Common myeloid progenitor, CD34-positive (primary cell): ENCODE measurements at regions not wholly inside any gene's neighbourhood (a gene's known extent, or its start where the extent isn't known, plus 50 kb on each side); places are given as distances from the start of the nearest gene placed in this dataset.

Source experiments
- CTCF ChIA-PET: fragments of 350-600 bp; sonication (Branson Sonifier 250); formaldehyde crosslinking; loops from one replicate; lab custom pipeline; 2021; ENCODE audit warnings: antibody characterized with exemption; lab: Charles Lee
- POLR2A ChIA-PET: fragments of 350-600 bp; sonication (Branson Sonifier 250); formaldehyde crosslinking; loops from one replicate; lab custom pipeline; 2021; ENCODE audit warnings: antibody characterized with exemption; lab: Charles Lee
- DNase-seq, 3 donors: peaks; one replicate each; pipeline versions ENCODE4 v3.0.0 to v3.0.0-alpha.2; 2013
- H3K27ac ChIP-seq, 2 experiments: 1 replicate in 1 of 2; 2 replicates in 1 of 2; pipeline ENCODE4 v1.7.0; 2013; ENCODE audit warnings: inconsistent platforms in 2 of 2, low read length in 2 of 2, mild to moderate bottlenecking in 2 of 2, low read depth in 1 of 2, moderate library complexity in 1 of 2; ENCODE audit not compliant: severe bottlenecking in 2 of 2, insufficient read depth in 1 of 2, poor library complexity in 1 of 2
- H3K27me3 ChIP-seq, 5 experiments: replicated peaks in 2 of 5; 1 replicate in 3 of 5; 2 replicates in 2 of 5; pipeline versions ENCODE4 v1.6.1 to v1.7.0; 2013; ENCODE audit warnings: low read length in 4 of 5, mild to moderate bottlenecking in 2 of 5, moderate library complexity in 2 of 5, inconsistent platforms in 1 of 5; ENCODE audit not compliant: insufficient read depth in 5 of 5, control insufficient read depth in 4 of 5
- H3K36me3 ChIP-seq, 4 experiments: 1 replicate in 2 of 4; 2 replicates in 2 of 4; pipeline versions ENCODE4 v1.6.1 to v1.7.0; 2013; ENCODE audit warnings: low read length in 3 of 4, control low read depth in 1 of 4, mild to moderate bottlenecking in 1 of 4; ENCODE audit not compliant: control insufficient read depth in 4 of 4, insufficient read depth in 4 of 4
- H3K4me1 ChIP-seq, 4 experiments: 1 replicate in 3 of 4; 2 replicates in 1 of 4; pipeline versions ENCODE4 v1.6.1 to v1.7.1; 2013; ENCODE audit warnings: low read length in 3 of 4, mild to moderate bottlenecking in 3 of 4, control low read depth in 1 of 4, inconsistent platforms in 1 of 4, moderate library complexity in 1 of 4; ENCODE audit not compliant: control insufficient read depth in 4 of 4, insufficient read depth in 4 of 4; ENCODE audit errors: control extremely low read depth in 1 of 4
- H3K4me3 ChIP-seq, 7 experiments: 1 replicate in 4 of 7; 2 replicates in 3 of 7; pipeline versions ENCODE4 v1.5.1 to v1.7.0; 2013; ENCODE audit warnings: mild to moderate bottlenecking in 7 of 7, low read length in 6 of 7, moderate library complexity in 6 of 7, inconsistent platforms in 2 of 7, low read depth in 2 of 7, control low read depth in 1 of 7; ENCODE audit not compliant: insufficient read depth in 4 of 7, control insufficient read depth in 1 of 7; ENCODE audit errors: extremely low read depth in 1 of 7
- H3K9me3 ChIP-seq, 5 experiments: 1 replicate in 4 of 5; 2 replicates in 1 of 5; pipeline versions ENCODE4 v1.6.1 to v1.7.1; 2013; ENCODE audit warnings: low read length in 4 of 5, mild to moderate bottlenecking in 2 of 5, inconsistent platforms in 1 of 5, low read depth in 1 of 5, moderate library complexity in 1 of 5; ENCODE audit not compliant: control insufficient read depth in 4 of 5, insufficient read depth in 2 of 5; ENCODE audit errors: control extremely low read depth in 1 of 5
- WGBS: methylation state at CpG from one replicate; pipeline ENCODE4 v1.1.5; 2013; ENCODE audit not compliant: insufficient coverage; 5-methylcytosine and 5-hydroxymethylcytosine counted together

GRCh38 chr5:145511351-145511750 lies 323.8 kb downstream of the PRELID2 start:
- CTCF ChIA-PET = interaction anchor here (1.2 kb wide), 1 partner anchor 9 kb away, joined by 3 read pairs; no protein-coding TSS in a partner anchor
- peaks cover 0 to 3% (median 0%) of the 10 kb centered on the region in 5 experiments for H3K9me3 ChIP-seq
- POLR2A ChIA-PET = no interaction called here

GRCh38 chr5:145510769-145511168 lies 324.4 kb downstream of the PRELID2 start:
- CTCF ChIA-PET = interaction anchor here (1.2 kb wide), 1 partner anchor 8 kb away, joined by 3 read pairs; no protein-coding TSS in a partner anchor
- H3K27ac ChIP-seq = no peak overlapping the region

More at GRCh38 chr5:145511351-145511750, 323.8 kb downstream of the PRELID2 start:
- Histone ChIP-seq H3K27me3 (no peaks in the 10 kb centered on the region), H3K4me1 (no peaks in the 10 kb centered on the region), H3K4me3 (no peak overlapping the region), H3K27ac (no peak overlapping the region), H3K36me3 (no peaks in the 10 kb centered on the region)
- 100% methylated on average over 2 of the region's 3 CpGs for WGBS
- no peak for DNase-seq

GRCh38 chr5:145510324-145510723 lies 324.8 kb downstream of the PRELID2 start:
- ChIA-PET POLR2A (no interaction called here), CTCF (no interaction called here)
- H3K4me3 ChIP-seq = no peak overlapping the region
- H3K4me1 ChIP-seq = no peaks in the 10 kb centered on the region
- no CpG with 5 or more reads among the region's 1 CpG for WGBS
- DNase-seq = no peak
- H3K9me3 ChIP-seq = peaks cover 0 to 3% (median 0%) of the 10 kb centered on the region in 5 experiments
- H3K27me3 ChIP-seq = no peaks in the 10 kb centered on the region
- H3K36me3 ChIP-seq = no peaks in the 10 kb centered on the region
- H3K27ac ChIP-seq = no peak overlapping the region

More at GRCh38 chr5:145510769-145511168, 324.4 kb downstream of the PRELID2 start:
- peaks cover 0 to 3% (median 0%) of the 10 kb centered on the region in 5 experiments for H3K9me3 ChIP-seq
- H3K27me3 ChIP-seq = no peaks in the 10 kb centered on the region
- DNase-seq = no peak
- no CpG with 5 or more reads among the region's 2 CpGs for WGBS
- no peaks in the 10 kb centered on the region for H3K4me1 ChIP-seq
- POLR2A ChIA-PET = no interaction called here
- H3K36me3 ChIP-seq = no peaks in the 10 kb centered on the region
- no peak overlapping the region for H3K4me3 ChIP-seq

GRCh38 chr5:145509336-145510136 lies 325.6 kb downstream of the PRELID2 start:
- no peaks in the 10 kb centered on the region for H3K4me1 ChIP-seq
- ChIA-PET POLR2A (no interaction called here), CTCF (no interaction called here)
- no peak overlapping the region for H3K27ac ChIP-seq
- H3K27me3 ChIP-seq = no peaks in the 10 kb centered on the region
- H3K4me3 ChIP-seq = no peak overlapping the region
- 100% methylated on average over 1 of the region's 2 CpGs for WGBS
- peaks cover 0 to 3% (median 0%) of the 10 kb centered on the region in 5 experiments for H3K9me3 ChIP-seq
- H3K36me3 ChIP-seq = no peaks in the 10 kb centered on the region
- DNase-seq = no peak

- Histone ChIP-seq H3K36me3 (no peaks in the 10 kb centered on the region), H3K27me3 (no peaks in the 10 kb centered on the region), H3K4me1 (no peaks in the 10 kb centered on the region), H3K27ac (no peak overlapping the region), H3K4me3 (no peak overlapping the region), H3K9me3 (peaks cover 0 to under 1% (median 0%) of the 10 kb centered on the region in 5 experiments)
- DNase-seq = no peak
- ChIA-PET CTCF (no interaction called here), POLR2A (no interaction called here)
- 100% methylated on average over 1 of the region's 3 CpGs for WGBS
Measured at GRCh38 chr5:145506185-145506850, 328.8 kb downstream of the PRELID2 start.

- Histone ChIP-seq H3K4me1 (no peaks in the 10 kb centered on the region), H3K27ac (no peak overlapping the region), H3K27me3 (no peaks in the 10 kb centered on the region), H3K9me3 (no peaks in the 10 kb centered on the region), H3K36me3 (no peaks in the 10 kb centered on the region), H3K4me3 (no peak overlapping the region)
- POLR2A ChIA-PET = no interaction called here
- CTCF ChIA-PET = interaction anchor here (0.9 to 1.3 kb wide), 2 partner anchors 8 to 11 kb away, joined by 3 read pairs; no protein-coding TSS in a partner anchor
- WGBS = no CpG with 5 or more reads among the region's 1 CpG
- DNase-seq = no peak
Measured at GRCh38 chr5:145502906-145503305, 332.2 kb downstream of the PRELID2 start.

GRCh38 chr5:145500710-145501109 lies 334.4 kb downstream of the PRELID2 start:
- POLR2A ChIA-PET = no interaction called here
- Histone ChIP-seq H3K4me3 (no peak overlapping the region), H3K4me1 (no peaks in the 10 kb centered on the region), H3K27me3 (no peaks in the 10 kb centered on the region), H3K36me3 (no peaks in the 10 kb centered on the region), H3K27ac (no peak overlapping the region), H3K9me3 (peaks cover 0 to 2% (median 0%) of the 10 kb centered on the region in 5 experiments)
- WGBS = 85% methylated on average over 4 of the region's 4 CpGs
- CTCF ChIA-PET = no interaction called here
- no peak for DNase-seq
